ENCODE measurements at regions not wholly inside any gene's neighbourhood (a gene's known extent, or its start where the extent isn't known, plus 50 kb on each side); places are given as distances from the start of the nearest gene placed in this dataset.

DNA sequence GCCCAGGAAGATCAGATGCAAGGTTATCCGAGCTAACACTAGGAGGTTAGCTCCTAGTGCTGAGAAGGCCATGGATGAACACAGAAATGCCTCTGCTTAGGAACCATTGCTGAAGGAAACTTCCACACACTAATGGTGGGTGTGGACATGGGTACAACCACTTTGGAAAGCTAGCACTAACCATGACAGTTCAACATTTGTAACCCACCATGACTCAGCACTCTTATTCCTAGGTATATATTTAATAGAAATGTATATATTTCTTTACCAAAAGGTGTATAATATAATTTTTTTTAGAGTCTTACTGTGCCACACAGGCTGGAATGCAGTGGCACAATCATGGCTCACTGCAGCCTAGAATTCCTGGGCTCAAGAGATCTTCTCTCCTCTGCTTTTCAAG lies 85.3 kb upstream of the BTBD3 start:
- Histone ChIP-seq H3K27ac (ENCODE audit: low read depth, low read length, severe bottlenecking) (no peak overlapping the region), H3K4me3 (ENCODE audit: extremely low read depth, insufficient read depth, low read length, poor library complexity, severe bottlenecking) (no peak overlapping the region), H3K4me1 (ENCODE audit: control insufficient read depth, insufficient read depth, low read length, poor library complexity, severe bottlenecking) (no peaks in the 10 kb centered on the region), H3K9me3 (ENCODE audit: control insufficient read depth, low read length) (no peaks in the 10 kb centered on the region), H3K36me3 (ENCODE audit: control insufficient read depth, insufficient read depth, low read length) (no peaks in the 10 kb centered on the region)
- no CpG with 5 or more reads among the region's 1 CpG for WGBS, 2 experiments (ENCODE audit: insufficient coverage in 2 of 2)

DNA sequence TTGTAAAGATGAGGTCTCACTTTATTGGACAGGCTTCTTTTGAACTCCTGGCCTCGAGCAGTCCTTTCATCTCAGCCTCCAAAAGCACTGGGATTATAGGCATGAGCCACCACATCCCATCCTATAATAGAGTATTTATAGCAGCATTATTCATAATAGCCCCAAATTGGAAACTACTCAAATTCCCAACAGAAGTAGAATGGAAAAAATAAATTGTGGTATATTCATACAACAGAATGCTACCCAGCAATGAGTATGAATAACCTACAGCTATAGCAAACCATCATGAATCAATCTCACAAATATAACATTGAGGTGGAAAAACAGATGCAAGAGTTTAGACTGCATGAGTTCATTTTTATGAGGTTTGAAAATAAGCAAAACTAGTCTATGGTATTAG lies 84.8 kb upstream of the BTBD3 start:
- WGBS, 2 experiments (ENCODE audit: insufficient coverage in 2 of 2), result no CpG with 5 or more reads among the region's 1 CpG
- Histone ChIP-seq H3K36me3 (ENCODE audit: control insufficient read depth, insufficient read depth, low read length) (no peaks in the 10 kb centered on the region), H3K4me1 (ENCODE audit: control insufficient read depth, insufficient read depth, low read length, poor library complexity, severe bottlenecking) (no peaks in the 10 kb centered on the region), H3K27ac (ENCODE audit: low read depth, low read length, severe bottlenecking) (no peak overlapping the region), H3K9me3 (ENCODE audit: control insufficient read depth, low read length) (no peaks in the 10 kb centered on the region), H3K4me3 (ENCODE audit: extremely low read depth, insufficient read depth, low read length, poor library complexity, severe bottlenecking) (no peak overlapping the region)

DNA sequence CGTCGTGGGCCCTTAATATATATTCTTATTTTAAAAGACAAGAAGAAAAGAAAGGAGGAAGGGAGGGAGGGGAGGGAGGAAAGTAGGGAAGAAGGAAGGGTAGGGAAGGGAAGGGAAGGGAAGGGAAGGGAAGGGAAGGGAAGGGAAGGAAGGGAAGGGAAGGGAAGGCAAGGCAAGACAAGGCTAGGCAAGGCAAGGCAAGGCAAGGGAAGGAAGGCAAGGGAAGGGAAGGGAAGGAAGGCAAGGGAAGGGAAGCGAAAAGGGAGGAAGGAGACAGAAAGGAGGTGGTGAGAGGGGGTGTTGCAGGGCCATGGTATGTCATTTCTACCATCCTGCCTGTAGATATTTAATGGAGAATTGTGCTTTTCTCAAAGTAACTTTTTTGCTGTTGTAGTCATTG lies 83.9 kb upstream of the BTBD3 start:
- Histone ChIP-seq H3K36me3 (ENCODE audit: control insufficient read depth, insufficient read depth, low read length) (no peaks in the 10 kb centered on the region), H3K27ac (ENCODE audit: low read depth, low read length, severe bottlenecking) (no peak overlapping the region), H3K9me3 (ENCODE audit: control insufficient read depth, low read length) (no peaks in the 10 kb centered on the region), H3K4me3 (ENCODE audit: extremely low read depth, insufficient read depth, low read length, poor library complexity, severe bottlenecking) (no peak overlapping the region), H3K4me1 (ENCODE audit: control insufficient read depth, insufficient read depth, low read length, poor library complexity, severe bottlenecking) (no peaks in the 10 kb centered on the region)
- WGBS, 2 experiments (ENCODE audit: insufficient coverage in 2 of 2), result 80 to 92% methylated on average over 1 of the region's 3 CpGs

DNA sequence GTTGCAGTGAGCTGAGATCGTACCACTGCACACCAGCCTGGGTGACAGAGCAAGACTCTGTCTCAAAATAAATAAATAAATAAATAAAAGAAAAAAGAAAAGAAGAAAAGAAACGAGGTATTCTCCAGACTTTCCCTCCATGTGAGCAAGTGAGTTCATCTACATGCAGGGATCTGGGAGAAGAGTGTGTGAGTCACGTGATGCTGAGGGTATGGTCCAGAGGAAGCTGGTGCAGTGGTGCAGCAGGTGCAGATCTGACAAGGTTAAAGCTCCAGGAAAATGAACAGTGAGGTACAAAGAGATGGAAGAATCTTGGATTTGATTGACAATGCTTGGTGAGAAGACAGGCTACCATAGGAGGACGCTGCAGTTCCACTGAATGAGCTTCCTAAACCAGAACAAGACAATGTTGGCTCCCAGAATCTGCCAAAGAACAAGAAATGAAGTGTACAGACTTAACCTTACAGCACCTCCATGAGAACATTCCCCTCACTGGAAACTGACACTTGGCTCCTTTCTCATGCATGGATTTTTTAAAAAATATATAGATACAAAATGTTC lies 79.5 kb upstream of the BTBD3 start:
- no peak overlapping the region for H3K4me3 ChIP-seq (ENCODE audit: extremely low read depth, insufficient read depth, low read length, poor library complexity, severe bottlenecking)
- H3K4me1 ChIP-seq (ENCODE audit: control insufficient read depth, insufficient read depth, low read length, poor library complexity, severe bottlenecking), result no peaks in the 10 kb centered on the region
- H3K9me3 ChIP-seq (ENCODE audit: control insufficient read depth, low read length), result no peaks in the 10 kb centered on the region
- 76 to 83% methylated on average over 3 of the region's 4 CpGs for WGBS, 2 experiments (ENCODE audit: insufficient coverage in 2 of 2)
- H3K27ac ChIP-seq (ENCODE audit: low read depth, low read length, severe bottlenecking), result no peak overlapping the region
- H3K36me3 ChIP-seq (ENCODE audit: control insufficient read depth, insufficient read depth, low read length), result no peaks in the 10 kb centered on the region

DNA sequence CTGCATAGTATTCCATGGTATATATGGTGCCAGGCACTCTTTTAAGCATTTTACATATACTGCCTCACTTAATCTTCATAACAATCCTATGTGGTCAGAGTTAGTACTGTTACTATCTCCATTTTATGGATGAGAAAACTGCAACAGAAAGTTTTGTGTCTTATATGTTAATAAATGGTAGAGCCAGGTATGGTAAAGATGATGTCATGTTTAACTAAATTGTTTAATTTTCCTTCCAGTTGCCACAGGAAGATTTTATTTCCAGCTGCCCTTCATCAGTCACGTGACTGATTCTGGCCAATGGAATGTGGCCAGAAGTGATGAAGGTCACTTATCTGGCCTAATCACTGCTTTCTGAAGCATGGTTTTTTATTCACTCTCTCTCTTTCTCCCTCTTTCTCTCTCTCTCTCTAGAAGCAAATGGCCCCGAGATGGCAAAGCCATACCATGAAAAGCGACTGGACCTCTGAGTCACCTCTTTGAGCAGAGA lies 75.7 kb upstream of the BTBD3 start:
- Histone ChIP-seq H3K4me3 (ENCODE audit: extremely low read depth, insufficient read depth, low read length, poor library complexity, severe bottlenecking) (no peak overlapping the region), H3K9me3 (ENCODE audit: control insufficient read depth, low read length) (no peaks in the 10 kb centered on the region), H3K36me3 (ENCODE audit: control insufficient read depth, insufficient read depth, low read length) (no peaks in the 10 kb centered on the region), H3K27ac (ENCODE audit: low read depth, low read length, severe bottlenecking) (no peak overlapping the region), H3K4me1 (ENCODE audit: control insufficient read depth, insufficient read depth, low read length, poor library complexity, severe bottlenecking) (peaks cover 14% of the 10 kb centered on the region)
- 90 to 100% methylated on average over 2 to 3 of the region's 3 CpGs for WGBS, 2 experiments (ENCODE audit: insufficient coverage in 2 of 2)

DNA sequence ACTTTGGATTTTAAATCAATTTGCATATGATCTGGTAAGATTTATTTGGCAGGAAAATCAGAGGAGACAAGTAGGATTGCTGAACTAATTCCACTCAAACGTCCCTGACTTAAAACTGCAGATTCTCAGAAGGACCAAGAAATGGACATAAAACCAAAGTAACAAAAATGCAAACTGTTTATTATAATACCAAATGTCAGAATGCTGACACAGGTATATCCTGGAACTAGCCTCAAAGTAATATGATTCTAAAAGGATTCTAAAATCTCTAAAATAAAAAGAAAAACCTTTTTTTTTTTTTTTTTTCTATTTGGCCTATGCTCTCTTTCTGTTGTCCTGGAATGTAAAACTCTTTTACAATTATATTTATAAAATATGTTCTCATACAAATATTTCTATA lies 74.4 kb upstream of the BTBD3 start:
- Histone ChIP-seq H3K9me3 (ENCODE audit: control insufficient read depth, low read length) (no peaks in the 10 kb centered on the region), H3K4me1 (ENCODE audit: control insufficient read depth, insufficient read depth, low read length, poor library complexity, severe bottlenecking) (peaks cover 14% of the 10 kb centered on the region), H3K4me3 (ENCODE audit: extremely low read depth, insufficient read depth, low read length, poor library complexity, severe bottlenecking) (no peak overlapping the region), H3K27ac (ENCODE audit: low read depth, low read length, severe bottlenecking) (no peak overlapping the region), H3K36me3 (ENCODE audit: control insufficient read depth, insufficient read depth, low read length) (no peaks in the 10 kb centered on the region)
- 86% methylated on average over 1 of the region's 1 CpG; no CpG with 5 or more reads in 1 of the 2 experiments for WGBS, 2 experiments (ENCODE audit: insufficient coverage in 2 of 2)

DNA sequence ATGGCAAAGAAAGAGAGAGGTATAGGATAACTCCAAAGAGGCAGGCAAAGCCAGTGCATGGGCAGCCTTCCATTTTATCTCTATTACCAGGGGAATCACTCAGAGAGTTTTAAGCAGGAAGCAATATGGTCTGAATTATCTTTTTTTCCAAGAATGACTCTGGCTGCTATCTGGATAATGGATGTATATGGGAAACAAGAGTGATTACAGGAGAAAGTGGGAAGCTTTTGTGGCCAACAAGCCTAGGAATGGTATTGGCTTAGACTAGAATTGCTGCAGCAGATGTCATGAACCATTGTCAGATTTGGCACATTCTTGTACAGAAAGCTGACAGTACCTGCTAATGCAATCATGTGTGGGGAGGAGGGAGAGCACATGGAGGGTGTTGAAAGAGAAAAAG lies 73.0 kb upstream of the BTBD3 start:
- Histone ChIP-seq H3K4me1 (ENCODE audit: control insufficient read depth, insufficient read depth, low read length, poor library complexity, severe bottlenecking) (peaks cover 14% of the 10 kb centered on the region), H3K9me3 (ENCODE audit: control insufficient read depth, low read length) (no peaks in the 10 kb centered on the region), H3K27ac (ENCODE audit: low read depth, low read length, severe bottlenecking) (no peak overlapping the region), H3K36me3 (ENCODE audit: control insufficient read depth, insufficient read depth, low read length) (no peaks in the 10 kb centered on the region), H3K4me3 (ENCODE audit: extremely low read depth, insufficient read depth, low read length, poor library complexity, severe bottlenecking) (no peak overlapping the region)

DNA sequence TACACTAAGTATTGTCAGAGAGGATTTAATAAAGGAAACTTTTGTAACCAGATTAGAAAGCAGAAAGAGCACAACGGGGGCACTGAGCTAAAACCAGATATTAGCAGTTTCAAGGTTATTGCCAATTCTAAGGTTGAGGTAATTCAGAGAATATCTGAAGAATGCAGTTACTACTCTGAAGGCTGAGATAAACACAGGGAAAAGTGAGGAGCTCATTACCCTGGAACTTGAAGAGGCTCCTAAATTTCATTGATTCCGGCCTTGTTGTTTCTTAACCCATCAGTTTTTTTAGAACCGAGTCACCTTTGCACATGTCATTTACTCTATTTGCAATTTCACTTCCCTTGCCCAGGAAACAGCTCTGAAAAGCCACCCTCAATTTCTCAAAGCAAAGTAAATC lies 72.4 kb upstream of the BTBD3 start:
- 74 to 80% methylated on average over 1 to 3 of the region's 3 CpGs for WGBS, 2 experiments (ENCODE audit: insufficient coverage in 2 of 2)
- no peaks in the 10 kb centered on the region for H3K9me3 ChIP-seq (ENCODE audit: control insufficient read depth, low read length)
- H3K36me3 ChIP-seq (ENCODE audit: control insufficient read depth, insufficient read depth, low read length), result no peaks in the 10 kb centered on the region
- H3K27ac ChIP-seq (ENCODE audit: low read depth, low read length, severe bottlenecking), result no peak overlapping the region
- H3K4me3 ChIP-seq (ENCODE audit: extremely low read depth, insufficient read depth, low read length, poor library complexity, severe bottlenecking), result no peak overlapping the region
- H3K4me1 ChIP-seq (ENCODE audit: control insufficient read depth, insufficient read depth, low read length, poor library complexity, severe bottlenecking), result peaks cover 14% of the 10 kb centered on the region

DNA sequence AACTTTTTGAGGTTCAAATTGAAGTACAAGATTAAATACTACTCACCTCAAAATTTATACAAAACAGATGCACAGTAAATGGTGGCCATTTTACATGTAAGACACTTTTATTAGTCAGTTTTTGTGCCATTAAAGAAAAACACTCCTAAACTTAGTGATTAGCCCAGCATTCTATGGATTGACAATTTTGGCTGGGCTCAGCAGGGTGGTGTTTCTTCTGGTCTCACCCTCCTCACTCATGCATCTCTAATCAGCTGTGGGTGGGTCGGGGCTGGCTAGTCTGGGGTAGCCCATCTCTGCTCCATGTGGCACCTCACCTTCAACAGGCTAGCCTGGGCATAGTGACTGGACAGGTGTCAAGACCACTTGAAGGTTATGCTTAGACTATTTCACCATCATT lies 71.6 kb upstream of the BTBD3 start:
- no peaks in the 10 kb centered on the region for H3K9me3 ChIP-seq (ENCODE audit: control insufficient read depth, low read length)
- no peaks in the 10 kb centered on the region for H3K36me3 ChIP-seq (ENCODE audit: control insufficient read depth, insufficient read depth, low read length)
- H3K27ac ChIP-seq (ENCODE audit: low read depth, low read length, severe bottlenecking), result no peak overlapping the region
- peaks cover 14% of the 10 kb centered on the region for H3K4me1 ChIP-seq (ENCODE audit: control insufficient read depth, insufficient read depth, low read length, poor library complexity, severe bottlenecking)
- 100% methylated on average over 1 of the region's 1 CpG; no CpG with 5 or more reads in 1 of the 2 experiments for WGBS, 2 experiments (ENCODE audit: insufficient coverage in 2 of 2)
- no peak overlapping the region for H3K4me3 ChIP-seq (ENCODE audit: extremely low read depth, insufficient read depth, low read length, poor library complexity, severe bottlenecking)

DNA sequence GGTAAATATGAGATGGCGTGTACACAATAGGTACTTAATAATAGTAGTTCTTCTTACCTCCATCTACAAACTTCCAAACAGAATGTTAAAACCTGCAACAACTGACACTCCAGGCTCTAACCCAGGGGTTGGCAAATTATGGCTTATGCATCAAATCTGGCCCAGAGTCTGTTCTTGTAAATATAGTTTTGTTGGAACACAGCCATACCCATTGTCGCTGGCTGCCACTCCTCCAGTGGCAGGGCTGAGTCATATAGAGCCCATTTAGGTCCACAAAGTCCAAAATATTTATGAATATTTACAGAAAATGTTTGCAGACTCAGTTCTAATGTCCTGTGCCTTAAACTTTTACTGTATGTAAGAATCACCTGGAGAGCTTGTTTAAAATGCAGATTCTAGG lies 69.9 kb upstream of the BTBD3 start:
- H3K4me3 ChIP-seq (ENCODE audit: extremely low read depth, insufficient read depth, low read length, poor library complexity, severe bottlenecking), result no peak overlapping the region
- H3K4me1 ChIP-seq (ENCODE audit: control insufficient read depth, insufficient read depth, low read length, poor library complexity, severe bottlenecking), result peaks cover 14% of the 10 kb centered on the region
- no peaks in the 10 kb centered on the region for H3K9me3 ChIP-seq (ENCODE audit: control insufficient read depth, low read length)
- WGBS, 2 experiments (ENCODE audit: insufficient coverage in 2 of 2), result no CpG with 5 or more reads among the region's 2 CpGs
- H3K27ac ChIP-seq (ENCODE audit: low read depth, low read length, severe bottlenecking), result no peak overlapping the region
- no peaks in the 10 kb centered on the region for H3K36me3 ChIP-seq (ENCODE audit: control insufficient read depth, insufficient read depth, low read length)

DNA sequence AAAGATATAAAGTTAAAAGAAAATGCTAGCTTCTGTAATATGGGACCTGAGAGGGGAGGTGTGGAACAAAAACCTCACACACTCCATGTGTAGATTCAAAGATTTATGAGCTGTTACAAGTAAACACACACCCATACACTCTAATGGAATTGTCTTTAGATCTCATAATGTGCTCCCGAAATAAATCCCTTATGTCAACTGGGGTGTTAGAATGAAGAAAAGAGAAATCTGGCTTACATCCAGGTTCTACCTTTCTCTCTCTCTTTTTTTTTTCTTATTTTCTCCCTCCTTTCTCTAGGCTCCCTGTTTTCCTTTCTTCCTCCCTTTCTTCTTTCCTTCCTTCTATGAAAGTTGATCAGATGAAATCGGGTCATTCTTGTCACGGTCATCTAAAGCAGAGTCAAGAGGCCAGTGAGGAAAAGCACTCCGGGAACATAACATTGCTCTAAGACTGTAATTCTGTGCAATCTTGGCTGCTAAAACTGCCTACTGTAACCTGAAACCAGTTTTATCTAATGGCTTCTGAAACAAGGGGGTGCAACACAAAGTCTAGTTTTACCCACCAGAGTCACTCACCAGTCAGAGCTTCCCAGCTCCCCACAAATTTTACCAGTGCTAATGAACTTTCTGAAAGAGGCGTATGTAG lies 68.3 kb upstream of the BTBD3 start:
- 83 to 100% methylated on average over 1 to 3 of the region's 5 CpGs for WGBS, 2 experiments (ENCODE audit: insufficient coverage in 2 of 2)
- H3K36me3 ChIP-seq (ENCODE audit: control insufficient read depth, insufficient read depth, low read length), result no peaks in the 10 kb centered on the region
- H3K27ac ChIP-seq (ENCODE audit: low read depth, low read length, severe bottlenecking), result no peak overlapping the region
- no peak overlapping the region for H3K4me3 ChIP-seq (ENCODE audit: extremely low read depth, insufficient read depth, low read length, poor library complexity, severe bottlenecking)
- H3K9me3 ChIP-seq (ENCODE audit: control insufficient read depth, low read length), result no peaks in the 10 kb centered on the region
- peaks cover 14% of the 10 kb centered on the region for H3K4me1 ChIP-seq (ENCODE audit: control insufficient read depth, insufficient read depth, low read length, poor library complexity, severe bottlenecking)

All from mesodermal cell (in vitro differentiated cells).